Right cardiac atrium (tissue), 5 donors: ENCODE measurements at regions not wholly inside any gene's neighbourhood (a gene's known extent, or its start where the extent isn't known, plus 50 kb on each side); places are given as distances from the start of the nearest gene placed in this dataset.

Experiments
- ATAC-seq, 2 donors: fragments of 200-7000 bp; cut with Tn5 transposase; one replicate each; pipeline versions ENCODE4 v1.8.0 to v1.9.1; 2020; ENCODE audit warnings: moderate library complexity in 2 of 2, mild to moderate bottlenecking in 1 of 2
- DNase-seq, 3 donors: peaks; one replicate each; pipeline ENCODE4 v3.0.0-alpha.2; 2020
- H3K27ac ChIP-seq: one replicate; pipeline ENCODE4 v1.5.1; 2013; ENCODE audit warnings: mild to moderate bottlenecking, low read length, control low read depth, moderate library complexity
- H3K27me3 ChIP-seq: one replicate; pipeline ENCODE4 v1.6.1; 2013; ENCODE audit not compliant: control insufficient read depth, insufficient read depth
- H3K4me1 ChIP-seq: one replicate; pipeline ENCODE4 v1.6.1; 2013; ENCODE audit warnings: low read length; ENCODE audit not compliant: control insufficient read depth, insufficient read depth
- H3K4me3 ChIP-seq: one replicate; pipeline ENCODE4 v1.5.1; 2013; ENCODE audit warnings: low read length, control low read depth
- H3K9me3 ChIP-seq: one replicate; pipeline ENCODE4 v1.6.1; 2013; ENCODE audit warnings: low read length; ENCODE audit not compliant: control insufficient read depth
- WGBS: extraction: QIAGEN DNeasy Blood & Tissue Kit; methylation state at CpG from one replicate; pipeline ENCODE4 v1.1.7; 2013; 5-methylcytosine and 5-hydroxymethylcytosine counted together
- intact Hi-C, 4 donors: fragments of 100-400 bp; cut with DNase I; formaldehyde crosslinking; loops; one replicate each; pipeline versions ENCODE4 v1.11.0 to v1.14.0; 2022 to 2023
- donor health status: healthy with polysubstance abuse.
- donor health status: DM: no; HTN: yes; CAD: no.
- donor health status: DM: no; HTN: no; CAD: no.
- donor health status: DM: no; HTN: yes; CAD: no; lungs with severe emphysema.
- donor health status: DM: yes; HTN: yes; CAD: no.

GRCh38 chr16:5670198-5670597 is 572.6 kb upstream of the EEF2KMT start:
- DNase-seq, result no peak
- H3K27ac ChIP-seq, result no peak overlapping the region
- intact Hi-C loops, result no loop called here
- H3K9me3 ChIP-seq, result no peaks in the 10 kb centered on the region
- WGBS, result 61% methylated on average over 2 of the region's 2 CpGs
- ATAC-seq, result no peak
- no peak overlapping the region for H3K4me3 ChIP-seq
- H3K4me1 ChIP-seq, result no peaks in the 10 kb centered on the region
- no peaks in the 10 kb centered on the region for H3K27me3 ChIP-seq

- Histone ChIP-seq H3K4me3 (no peak overlapping the region), H3K27me3 (no peaks in the 10 kb centered on the region), H3K27ac (no peak overlapping the region), H3K4me1 (no peaks in the 10 kb centered on the region), H3K9me3 (no peaks in the 10 kb centered on the region)
- WGBS, result 2% methylated on average over 2 of the region's 2 CpGs
- intact Hi-C loops, result no loop called here
- ATAC-seq, result no peak
- DNase-seq, result no peak
Observed at GRCh38 chr16:5668553-5668952, 571.0 kb upstream of the EEF2KMT start.

- H3K27ac ChIP-seq, result no peak overlapping the region
- ATAC-seq (no peak), DNase-seq (no peak)
- no peak overlapping the region for H3K4me3 ChIP-seq
- H3K27me3 ChIP-seq, result no peaks in the 10 kb centered on the region
- H3K9me3 ChIP-seq, result no peaks in the 10 kb centered on the region
- 39% methylated on average over 11 of the region's 11 CpGs for WGBS
- H3K4me1 ChIP-seq, result no peaks in the 10 kb centered on the region
- intact Hi-C loops, result no loop called here
Observed at GRCh38 chr16:5665834-5666233, 568.2 kb upstream of the EEF2KMT start.

- Histone ChIP-seq H3K27me3 (no peaks in the 10 kb centered on the region), H3K4me1 (no peaks in the 10 kb centered on the region), H3K4me3 (no peak overlapping the region), H3K27ac (no peak overlapping the region), H3K9me3 (no peaks in the 10 kb centered on the region)
- no peak for DNase-seq
- ATAC-seq, result no peak
- 55% methylated on average over 11 of the region's 11 CpGs for WGBS
- intact Hi-C loops, result no loop called here
Observed at GRCh38 chr16:5653789-5654188, 556.2 kb upstream of the EEF2KMT start.

- intact Hi-C loops, result no loop called here
- Histone ChIP-seq H3K4me3 (no peak overlapping the region), H3K4me1 (no peaks in the 10 kb centered on the region), H3K9me3 (no peaks in the 10 kb centered on the region), H3K27me3 (no peaks in the 10 kb centered on the region), H3K27ac (no peak overlapping the region)
- WGBS, result 88% methylated on average over 10 of the region's 10 CpGs
- DNase-seq (no peak), ATAC-seq (peak; percentile 20 to 47)
Observed at GRCh38 chr16:5653041-5653440, 555.4 kb upstream of the EEF2KMT start.

- H3K27me3 ChIP-seq, result no peaks in the 10 kb centered on the region
- no peak for ATAC-seq
- intact Hi-C loops, result no loop called here
- 43% methylated on average over 22 of the region's 22 CpGs for whole genome bisulfite sequencing
- no peak overlapping the region for H3K27ac ChIP-seq
- H3K4me1 ChIP-seq, result no peaks in the 10 kb centered on the region
- no peaks in the 10 kb centered on the region for H3K9me3 ChIP-seq
- H3K4me3 ChIP-seq, result no peak overlapping the region
- DNase-seq, result no peak
Observed at GRCh38 chr16:5649762-5650743, 552.5 kb upstream of the EEF2KMT start.

- Histone ChIP-seq H3K4me1 (no peaks in the 10 kb centered on the region), H3K9me3 (no peaks in the 10 kb centered on the region), H3K4me3 (no peak overlapping the region), H3K27me3 (no peaks in the 10 kb centered on the region), H3K27ac (no peak overlapping the region)
- 65% methylated on average over 1 of the region's 1 CpG for WGBS
- no peak for ATAC-seq
- no peak for DNase-seq
- intact Hi-C loops, result no loop called here
Observed at GRCh38 chr16:5647051-5647450, 549.5 kb upstream of the EEF2KMT start.

GRCh38 chr16:5643855-5644531 is 546.4 kb upstream of the EEF2KMT start:
- 88% methylated on average over 10 of the region's 10 CpGs for WGBS
- Histone ChIP-seq H3K4me1 (no peaks in the 10 kb centered on the region), H3K27me3 (no peaks in the 10 kb centered on the region), H3K9me3 (no peaks in the 10 kb centered on the region), H3K27ac (no peak overlapping the region), H3K4me3 (no peak overlapping the region)
- no peak for DNase-seq
- ATAC-seq, result no peak
- intact Hi-C loops, result no loop called here

GRCh38 chr16:5642436-5642835 is 544.8 kb upstream of the EEF2KMT start:
- Histone ChIP-seq H3K9me3 (no peaks in the 10 kb centered on the region), H3K4me3 (no peak overlapping the region), H3K27ac (no peak overlapping the region), H3K27me3 (no peaks in the 10 kb centered on the region), H3K4me1 (no peaks in the 10 kb centered on the region)
- 63% methylated on average over 6 of the region's 6 CpGs for WGBS
- DNase-seq (no peak), ATAC-seq (no peak)
- intact Hi-C loops, result no loop called here

- WGBS, result 43% methylated on average over 6 of the region's 6 CpGs
Observed at GRCh38 chr16:5642011-5642410, 544.4 kb upstream of the EEF2KMT start.

GRCh38 chr16:5640883-5641282 is 543.3 kb upstream of the EEF2KMT start:
- no peaks in the 10 kb centered on the region for H3K4me1 ChIP-seq
- intact Hi-C loops, result no loop called here
- H3K27ac ChIP-seq, result no peak overlapping the region
- DNase-seq (no peak), ATAC-seq (no peak)
- H3K4me3 ChIP-seq, result no peak overlapping the region
- 98% methylated on average over 1 of the region's 1 CpG for WGBS
- no peaks in the 10 kb centered on the region for H3K27me3 ChIP-seq
- H3K9me3 ChIP-seq, result no peaks in the 10 kb centered on the region

More at GRCh38 chr16:5642011-5642410, 544.4 kb upstream of the EEF2KMT start:
- H3K27me3 ChIP-seq, result no peaks in the 10 kb centered on the region
- no peak overlapping the region for H3K4me3 ChIP-seq
- no peak overlapping the region for H3K27ac ChIP-seq
- intact Hi-C loops, result no loop called here
- ATAC-seq (no peak), DNase-seq (no peak)
- H3K4me1 ChIP-seq, result no peaks in the 10 kb centered on the region
- no peaks in the 10 kb centered on the region for H3K9me3 ChIP-seq
